WTC11 (cell line): ENCODE measurements at regions not wholly inside any gene's neighbourhood (a gene's known extent, or its start where the extent isn't known, plus 50 kb on each side); places are given as distances from the start of the nearest gene placed in this dataset.

Source experiments
- ATAC-seq: fragments of 200-7000 bp; cut with Tn5 transposase; 2 replicates; pipeline ENCODE4 v1.10.0; 2021; ENCODE audit warnings: mild to moderate bottlenecking, moderate library complexity
- CTCF ChIA-PET: fragments of 300-600 bp; sonication (Branson Sonifier 250); formaldehyde crosslinking; loops from one replicate; lab custom pipeline; 2021; ENCODE audit warnings: antibody characterized with exemption; lab: Charles Lee
- POLR2A ChIA-PET: fragments of 350-600 bp; sonication (Branson Sonifier 250); formaldehyde crosslinking; loops from one replicate; lab custom pipeline; 2021; ENCODE audit warnings: antibody characterized with exemption; lab: Charles Lee
- DNase-seq: peaks from one replicate; pipeline ENCODE4 v3.0.0; 2021; ENCODE audit warnings: low spot score
- H3K27ac Mint-ChIP-seq: 2 replicates; pipeline ENCODE4 v1.8.0; 2021; ENCODE audit warnings: mixed read lengths
- H3K27me3 Mint-ChIP-seq: 2 replicates; pipeline ENCODE4 v1.8.0; 2021; ENCODE audit warnings: low read depth, mild to moderate bottlenecking, moderate library complexity, mixed read lengths
- H3K36me3 Mint-ChIP-seq: 2 replicates; pipeline ENCODE4 v1.8.0; 2021; ENCODE audit warnings: mixed read lengths
- H3K4me1 Mint-ChIP-seq: 2 replicates; pipeline ENCODE4 v1.8.0; 2022; ENCODE audit warnings: mixed read lengths
- H3K4me3 Mint-ChIP-seq: 2 replicates; pipeline ENCODE4 v1.8.0; 2021; ENCODE audit warnings: mild to moderate bottlenecking, moderate library complexity, mixed read lengths
- H3K9me3 Mint-ChIP-seq: 2 replicates; pipeline ENCODE4 v1.8.0; 2021; ENCODE audit warnings: mixed read lengths
- ATF2 ChIP-seq: sonication (generic); formaldehyde crosslinking; IDR thresholded peaks from 2 replicates; pipeline ENCODE4 v1.8.1; 2022; ENCODE audit warnings: low read depth, missing genetic modification reagents, borderline replicate concordance
- ATF3 ChIP-seq: sonication (generic); formaldehyde crosslinking; conservative IDR thresholded peaks from 2 replicates; pipeline ENCODE4 v1.8.1; 2022; ENCODE audit warnings: mild to moderate bottlenecking, missing genetic modification reagents
- CREM ChIP-seq: sonication (generic); formaldehyde crosslinking; IDR thresholded peaks from 2 replicates; pipeline ENCODE4 v1.8.1; 2022; ENCODE audit warnings: mild to moderate bottlenecking, missing genetic modification reagents, moderate library complexity
- E2F1 ChIP-seq: sonication (generic); formaldehyde crosslinking; IDR thresholded peaks from 2 replicates; pipeline ENCODE4 v1.8.0; 2022; ENCODE audit warnings: mild to moderate bottlenecking, missing genetic modification reagents
- FOXJ3 ChIP-seq: sonication (generic); formaldehyde crosslinking; IDR thresholded peaks from 2 replicates; pipeline ENCODE4 v1.9.0; 2021; ENCODE audit warnings: missing genetic modification reagents, mild to moderate bottlenecking, borderline replicate concordance
- FOXK1 ChIP-seq: sonication (generic); formaldehyde crosslinking; IDR thresholded peaks from 2 replicates; pipeline ENCODE4 v1.8.0; 2022; ENCODE audit warnings: mild to moderate bottlenecking, moderate library complexity, missing genetic modification reagents
- GABPB1 ChIP-seq: sonication (generic); formaldehyde crosslinking; IDR thresholded peaks from 2 replicates; pipeline ENCODE4 v1.8.1; 2023; ENCODE audit warnings: mild to moderate bottlenecking, missing genetic modification reagents
- GRHL2 ChIP-seq: fragments of 250-450 bp; sonication (Bioruptor Pico); IDR thresholded peaks from 2 replicates; pipeline ENCODE4 v1.8.0; 2022; ENCODE audit warnings: mild to moderate bottlenecking, moderate library complexity; ENCODE audit not compliant: insufficient replicate concordance, severe bottlenecking
- GTF2I ChIP-seq: fragments of 250-450 bp; sonication (Bioruptor Pico); conservative IDR thresholded peaks from 2 replicates; pipeline ENCODE4 v1.4.0; 2021; ENCODE audit warnings: mild to moderate bottlenecking
- MLX ChIP-seq: sonication (generic); formaldehyde crosslinking; IDR thresholded peaks from 2 replicates; pipeline ENCODE4 v1.8.1; 2023; ENCODE audit warnings: mild to moderate bottlenecking, missing genetic modification reagents, moderate library complexity
- NFATC4 ChIP-seq: fragments of 250-450 bp; sonication (Bioruptor Pico); IDR thresholded peaks from 2 replicates; pipeline ENCODE4 v1.9.0; 2021; ENCODE audit warnings: mild to moderate bottlenecking
- NR2C2 ChIP-seq: sonication (generic); formaldehyde crosslinking; IDR thresholded peaks from 2 replicates; pipeline ENCODE4 v1.8.0; 2022; ENCODE audit warnings: mild to moderate bottlenecking, missing genetic modification reagents
- OVOL2 ChIP-seq: fragments of 250-450 bp; sonication (Bioruptor Pico); IDR thresholded peaks from 2 replicates; pipeline ENCODE4 v1.9.0; 2021; ENCODE audit warnings: mild to moderate bottlenecking, borderline replicate concordance
- PRRX2 ChIP-seq: fragments of 250-450 bp; sonication (Bioruptor Pico); IDR thresholded peaks from 2 replicates; pipeline ENCODE4 v1.8.0; 2021; ENCODE audit warnings: mild to moderate bottlenecking
- RELA ChIP-seq: sonication (generic); formaldehyde crosslinking; IDR thresholded peaks from 2 replicates; pipeline ENCODE4 v1.8.1; 2022; ENCODE audit warnings: missing genetic modification reagents, mild to moderate bottlenecking, borderline replicate concordance
- TEAD4 ChIP-seq: sonication (generic); formaldehyde crosslinking; IDR thresholded peaks from 2 replicates; pipeline ENCODE4 v1.8.0; 2022; ENCODE audit warnings: mild to moderate bottlenecking, missing genetic modification reagents
- ZMAT4 ChIP-seq: fragments of 250-450 bp; sonication (Bioruptor Pico); IDR thresholded peaks from 2 replicates; pipeline ENCODE4 v1.9.0; 2021; ENCODE audit warnings: mild to moderate bottlenecking
- ZNF317 ChIP-seq: sonication (generic); formaldehyde crosslinking; IDR thresholded peaks from 2 replicates; pipeline ENCODE4 v1.8.1; 2023; ENCODE audit warnings: low read depth, mild to moderate bottlenecking, moderate library complexity, missing genetic modification reagents, borderline replicate concordance

GRCh38 chr2:59936048-59936447 lies 617.4 kb downstream of the BCL11A start:
- peaks cover 3% of the 10 kb centered on the region; the same call in 1 of the 2 replicates for H3K9me3 Mint-ChIP-seq
- DNase-seq (no peak), ATAC-seq (no peak)
- H3K4me1 Mint-ChIP-seq: peaks cover 4% of the 10 kb centered on the region
- POLR2A ChIA-PET: no interaction called here
- no peaks in the 10 kb centered on the region for H3K36me3 Mint-ChIP-seq
- TF ChIP-seq ZNF317 (no peak), FOXJ3 (CRISPR knock-in tag) (no peak), NFATC4 (no peak), RELA (CRISPR knock-in tag) (no peak), OVOL2 (CRISPR knock-in tag) (no peak), GRHL2 (CRISPR knock-in tag) (no peak), E2F1 (CRISPR knock-in tag) (no peak), ATF3 (no peak), PRRX2 (CRISPR knock-in tag) (no peak), ZMAT4 (CRISPR knock-in tag) (no peak), MLX (CRISPR knock-in tag) (no peak), NR2C2 (CRISPR knock-in tag) (no peak), GTF2I (CRISPR knock-in tag) (no peak), GABPB1 (CRISPR knock-in tag) (no peak)
- CTCF ChIA-PET: no interaction called here
- H3K4me3 Mint-ChIP-seq: no peak overlapping the region
- H3K27me3 Mint-ChIP-seq: no peaks in the 10 kb centered on the region
- H3K27ac Mint-ChIP-seq: no peak overlapping the region

GRCh38 chr2:59935005-59935404 lies 618.4 kb downstream of the BCL11A start:
- no peak overlapping the region for H3K27ac Mint-ChIP-seq
- ATAC-seq: peak; percentile 61
- no peak for TF ChIP-seq FOXK1
- TF ChIP-seq FOXJ3 (CRISPR knock-in tag): no peak
- no peak for TF ChIP-seq PRRX2 (CRISPR knock-in tag)
- no peak for TF ChIP-seq TEAD4 (CRISPR knock-in tag)
- ChIA-PET POLR2A (no interaction called here), CTCF (interaction anchor here (0.9 to 1.2 kb wide), 4 partner anchors 10 to 647 kb away, joined by 3 to 5 read pairs (median 3); no protein-coding TSS in a partner anchor)
- H3K9me3 Mint-ChIP-seq: peaks cover 3% of the 10 kb centered on the region; the same call in 1 of the 2 replicates
- H3K27me3 Mint-ChIP-seq: no peaks in the 10 kb centered on the region
- no peaks in the 10 kb centered on the region for H3K36me3 Mint-ChIP-seq
- DNase-seq: no peak
- peaks cover 10% of the 10 kb centered on the region for H3K4me1 Mint-ChIP-seq
- H3K4me3 Mint-ChIP-seq: no peak overlapping the region

GRCh38 chr2:59933948-59934347 lies 619.5 kb downstream of the BCL11A start:
- ChIA-PET CTCF (no interaction called here), POLR2A (no interaction called here)
- Mint-ChIP-seq H3K4me1 (peaks cover 10% of the 10 kb centered on the region), H3K9me3 (peaks cover 3% of the 10 kb centered on the region; the same call in 1 of the 2 replicates), H3K27me3 (no peaks in the 10 kb centered on the region), H3K4me3 (no peak overlapping the region), H3K36me3 (no peaks in the 10 kb centered on the region), H3K27ac (no peak overlapping the region)
- DNase-seq: no peak
- TF ChIP-seq ATF2 (no peak), CREM (no peak)
- no peak for ATAC-seq
